HG02588 (cell line): ENCODE measurements at regions not wholly inside any gene's neighbourhood (a gene's known extent, or its start where the extent isn't known, plus 50 kb on each side); places are given as distances from the start of the nearest gene placed in this dataset.
"Not testable (repeated sequence)": the region's sequence is repeated elsewhere in the genome, so short reads cannot be mapped to it uniquely, and the experiment has no call there.

Experiments
- ATAC-seq: cut with Tn5 transposase; IDR thresholded peaks from one replicate; pipeline ENCODE4 v1.9.1; 2021; ENCODE audit warnings: mild to moderate bottlenecking, moderate library complexity; ENCODE audit not compliant: unreplicated experiment

DNA sequence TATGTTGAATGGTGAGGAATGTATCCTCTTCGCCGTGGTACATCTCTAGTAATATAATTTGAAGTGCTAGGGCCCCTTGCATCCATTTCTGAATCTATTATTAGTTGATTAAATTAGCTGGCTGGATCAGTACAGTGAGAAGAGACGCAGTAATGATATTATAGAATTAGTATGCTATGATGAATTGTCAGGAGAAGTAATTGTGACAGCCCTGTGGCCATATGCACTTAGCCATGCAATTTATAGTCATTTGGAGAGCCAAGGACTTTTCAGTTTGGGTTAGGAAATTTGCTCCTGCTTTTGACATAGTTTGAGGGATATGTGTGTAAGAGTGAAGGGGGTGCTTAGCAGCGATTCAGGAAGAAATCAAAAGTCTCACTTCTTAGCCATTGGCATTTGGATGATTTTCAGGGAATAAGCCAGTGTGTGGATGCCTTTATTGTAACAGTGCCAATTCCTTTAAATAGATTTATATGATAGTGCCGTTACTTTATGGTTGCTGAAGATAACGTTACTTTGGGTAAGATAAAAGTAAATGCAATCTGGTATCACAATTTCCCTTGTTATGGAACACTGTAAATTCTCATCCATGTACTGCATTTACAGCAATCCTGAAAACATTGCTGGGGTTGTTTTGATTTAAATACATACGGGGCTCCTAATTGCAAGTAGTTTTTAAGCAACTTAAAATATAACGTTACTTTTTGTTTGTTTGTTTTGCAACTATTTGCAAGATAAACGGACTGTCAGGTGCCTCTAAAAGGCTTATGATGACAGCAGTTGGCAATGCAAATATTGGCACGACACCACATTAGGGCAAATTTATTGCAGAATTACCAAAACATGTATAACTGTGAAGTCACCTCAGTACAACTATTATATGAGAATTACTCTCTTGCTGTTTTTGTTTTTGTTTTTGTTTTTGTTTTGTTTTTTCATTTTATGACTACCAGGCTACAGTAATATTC is 875.4 kb upstream of the WWC1 start:
- no peak for ATAC-seq

DNA sequence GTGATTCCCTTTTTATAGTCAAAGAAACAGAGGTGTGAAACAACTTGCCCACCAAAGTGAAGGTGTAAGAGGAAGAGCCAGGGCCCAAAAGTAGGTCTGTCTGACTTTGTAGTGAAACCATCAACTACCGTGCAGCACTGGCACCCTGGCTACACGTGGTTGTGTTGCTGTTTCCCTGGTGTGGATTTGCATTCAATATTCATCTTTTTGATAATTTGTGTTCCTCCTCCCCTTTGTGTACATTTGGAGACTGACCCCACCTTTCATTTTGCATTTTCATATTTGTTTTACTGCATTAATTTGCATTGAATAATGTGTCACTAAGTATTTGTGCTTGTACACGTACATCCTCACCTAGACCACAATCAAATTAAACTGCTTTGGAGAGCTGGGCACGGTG is 873.8 kb upstream of the WWC1 start:
- ATAC-seq: no peak

DNA sequence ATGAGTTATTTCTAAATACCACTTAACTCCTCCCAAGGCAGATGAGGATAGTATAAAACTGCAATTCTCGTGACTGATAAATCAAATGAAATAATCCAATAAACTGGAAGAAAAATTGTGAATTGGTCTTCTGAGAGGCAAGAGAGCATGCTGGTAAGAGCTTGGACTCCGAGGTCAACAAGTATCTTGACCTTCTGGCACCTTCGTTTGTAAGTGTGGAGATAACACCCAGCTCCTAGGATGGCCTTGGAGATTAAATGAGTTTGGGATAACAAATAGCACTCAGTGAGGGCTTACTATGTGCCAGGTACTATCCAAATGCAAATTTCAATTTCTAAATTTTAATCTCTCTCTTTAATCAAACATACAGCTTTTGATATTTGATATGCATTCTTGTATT is 866.3 kb upstream of the WWC1 start:
- ATAC-seq: no peak

DNA sequence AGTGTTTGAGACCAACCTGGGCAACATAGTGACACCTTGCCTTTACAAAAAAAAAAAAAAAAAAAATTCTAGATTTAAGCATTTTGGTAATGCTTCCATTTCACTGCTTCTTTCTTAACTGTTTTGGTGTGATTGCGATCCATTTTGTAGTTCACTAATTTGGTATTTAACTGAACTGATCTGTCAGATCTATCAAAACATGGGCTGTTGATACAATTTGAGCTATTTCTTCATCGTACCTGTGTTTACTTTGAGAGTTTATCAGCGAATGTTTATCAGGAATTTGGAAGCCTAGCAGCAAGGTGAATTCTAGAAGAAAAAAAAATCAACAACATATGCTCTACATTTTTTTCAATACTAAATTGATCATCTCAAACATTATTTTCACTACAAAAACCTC is 864.9 kb upstream of the WWC1 start:
- no peak for ATAC-seq

DNA sequence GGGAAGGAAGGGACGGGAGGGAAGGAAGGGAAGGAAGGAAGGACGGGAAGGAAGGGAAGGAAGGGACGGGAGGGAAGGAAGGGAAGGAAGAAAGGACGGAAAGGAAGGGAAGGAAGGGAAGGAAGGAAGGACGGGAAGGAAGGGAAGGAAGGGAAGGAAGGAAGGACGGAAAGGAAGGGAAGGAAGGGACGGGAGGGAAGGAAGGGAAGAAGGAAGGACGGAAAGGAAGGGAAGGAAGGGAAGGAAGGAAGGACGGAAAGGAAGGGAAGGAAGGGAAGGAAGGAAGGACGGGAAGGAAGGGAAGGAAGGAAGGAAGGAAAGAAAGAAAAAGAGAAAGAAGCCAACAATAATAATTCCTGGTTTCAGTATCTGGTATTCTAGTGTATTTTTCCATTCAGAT is 863.8 kb upstream of the WWC1 start:
- not testable (repeated sequence) for ATAC-seq

DNA sequence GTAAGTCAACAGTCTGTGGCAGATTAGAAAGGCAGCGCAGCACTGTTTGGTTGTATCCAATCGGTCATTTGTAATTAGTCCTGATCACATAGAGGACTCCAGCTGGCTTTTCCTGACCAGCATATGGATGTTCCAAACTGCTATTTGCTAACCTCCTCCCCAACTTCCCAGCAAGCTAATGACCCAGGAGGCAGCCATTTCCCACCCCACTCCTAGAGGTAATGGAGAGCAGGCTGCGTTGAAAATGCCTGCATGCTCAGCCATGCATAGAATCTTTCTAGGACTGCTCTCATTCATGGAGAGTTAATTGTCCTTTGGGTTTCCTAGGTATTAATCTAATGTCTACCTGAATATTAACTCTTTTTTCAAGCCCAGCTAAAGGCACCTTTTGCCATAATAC is 850.6 kb upstream of the WWC1 start:
- ATAC-seq: no peak

DNA sequence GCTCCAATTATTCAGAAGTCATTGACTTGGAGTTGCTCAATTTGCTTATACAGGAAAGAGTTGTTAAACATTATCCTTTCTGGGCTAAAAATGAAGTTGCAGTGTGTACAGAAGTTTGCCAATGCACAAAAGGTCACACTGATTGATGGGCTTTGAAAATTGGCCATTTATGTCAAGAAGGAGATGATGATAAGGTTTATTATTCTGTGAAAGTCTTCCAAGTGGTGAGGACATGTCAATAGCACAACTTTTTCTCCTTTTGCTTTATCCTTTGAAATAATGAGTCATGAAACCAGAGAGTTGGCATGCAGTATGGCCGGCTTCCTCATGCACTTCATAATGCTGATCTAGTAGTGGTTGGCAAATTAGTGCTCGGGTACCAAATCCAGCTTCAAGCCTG is 848.5 kb upstream of the WWC1 start:
- ATAC-seq: no peak

DNA sequence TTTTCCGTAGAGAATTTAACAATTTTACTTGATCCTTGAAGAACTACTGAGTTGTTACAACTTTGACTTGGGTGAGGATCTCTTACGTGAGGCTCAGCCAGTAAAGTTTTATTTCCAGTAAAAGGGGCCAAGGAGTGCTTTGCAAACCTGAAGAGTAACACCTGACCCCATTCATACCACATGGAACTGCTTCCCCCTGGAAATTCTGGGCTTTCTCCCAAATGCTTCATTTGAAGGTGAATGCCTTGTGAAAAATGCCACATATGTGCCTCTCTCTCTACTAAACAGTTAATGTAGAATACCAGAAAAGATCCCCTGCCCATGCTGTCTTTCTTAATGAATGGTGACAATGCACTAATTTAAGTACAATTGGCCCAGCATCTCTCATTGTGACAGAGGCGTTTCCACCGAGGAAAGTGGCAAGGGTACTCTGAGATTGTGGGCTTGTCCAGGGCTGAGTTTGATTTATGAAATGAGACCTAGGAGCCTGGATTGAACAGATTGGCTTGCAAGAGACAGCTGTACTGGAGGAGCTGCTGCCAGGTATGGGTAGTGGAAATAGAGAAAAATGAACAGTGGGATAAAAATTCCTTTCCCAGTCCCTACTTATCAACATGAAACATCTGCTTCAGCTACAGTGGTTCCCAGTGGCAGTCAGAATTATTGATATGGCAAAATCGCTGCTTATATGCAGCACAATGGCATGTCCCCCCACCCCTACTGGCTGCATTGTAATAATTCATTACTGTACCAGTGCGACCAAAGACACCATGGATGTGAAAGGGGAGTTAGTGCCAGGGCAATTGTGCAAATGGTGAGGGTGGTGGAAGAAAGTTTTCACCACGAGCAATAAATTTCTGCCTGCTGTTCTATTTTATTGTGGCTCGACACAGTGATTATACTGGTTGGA is 843.7 kb upstream of the WWC1 start:
- no peak for ATAC-seq

DNA sequence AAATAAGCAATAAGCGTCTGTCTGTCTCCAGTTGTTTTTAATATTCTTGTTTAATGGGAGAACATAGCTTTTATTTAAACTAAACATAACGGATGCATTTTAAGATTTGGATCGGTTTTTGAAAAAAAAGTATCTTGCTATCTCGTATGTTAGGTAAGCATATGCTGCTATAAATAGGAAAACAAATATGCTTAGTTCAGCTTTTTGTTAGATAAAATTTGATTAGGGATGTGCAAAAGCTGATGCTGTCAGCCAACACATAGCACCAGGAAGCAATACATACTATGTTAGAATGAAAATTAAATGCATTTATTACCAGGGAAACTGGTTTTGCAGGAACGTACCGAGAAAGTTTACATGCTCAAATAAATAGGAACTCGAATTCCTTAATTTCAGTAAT is 843.1 kb upstream of the WWC1 start:
- no peak for ATAC-seq

DNA sequence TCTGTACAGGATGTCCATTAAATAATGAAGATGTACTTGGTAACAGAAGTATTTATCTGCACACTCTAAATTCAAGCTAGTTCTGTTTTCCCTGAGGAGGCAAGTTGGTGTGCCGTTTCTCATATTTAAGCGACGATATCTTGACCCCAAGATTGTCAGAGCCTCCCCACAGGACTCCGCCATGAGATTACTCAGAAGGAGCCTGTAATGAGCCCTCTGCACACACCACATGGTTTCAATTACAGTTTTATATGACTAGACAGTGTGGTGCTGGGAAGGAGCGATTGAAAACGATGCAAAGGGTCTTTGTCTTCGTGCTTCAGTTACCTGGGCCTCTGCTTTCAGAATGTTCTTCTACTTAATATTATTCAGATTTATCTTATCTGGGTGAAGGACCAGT is 840.4 kb upstream of the WWC1 start:
- no peak for ATAC-seq

DNA sequence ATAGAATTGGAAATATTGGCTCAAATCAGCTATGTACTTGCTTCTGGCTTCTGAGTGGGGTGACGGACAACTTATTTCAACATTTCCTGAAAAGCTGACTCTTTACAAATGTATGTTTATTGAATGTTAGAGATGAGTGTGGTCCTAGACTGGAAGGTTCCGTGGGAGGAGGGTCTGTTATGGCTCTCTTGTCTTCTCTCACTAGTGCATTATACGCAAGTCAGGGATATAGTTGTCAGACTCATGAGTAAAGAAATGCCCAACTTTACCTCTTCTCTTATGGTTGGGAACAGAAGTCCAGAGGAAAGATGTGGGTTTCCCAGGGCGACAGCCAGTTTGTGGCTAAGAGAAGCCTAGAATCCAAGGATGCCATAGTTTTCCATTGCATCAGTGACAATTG is 839.3 kb upstream of the WWC1 start:
- no peak for ATAC-seq

DNA sequence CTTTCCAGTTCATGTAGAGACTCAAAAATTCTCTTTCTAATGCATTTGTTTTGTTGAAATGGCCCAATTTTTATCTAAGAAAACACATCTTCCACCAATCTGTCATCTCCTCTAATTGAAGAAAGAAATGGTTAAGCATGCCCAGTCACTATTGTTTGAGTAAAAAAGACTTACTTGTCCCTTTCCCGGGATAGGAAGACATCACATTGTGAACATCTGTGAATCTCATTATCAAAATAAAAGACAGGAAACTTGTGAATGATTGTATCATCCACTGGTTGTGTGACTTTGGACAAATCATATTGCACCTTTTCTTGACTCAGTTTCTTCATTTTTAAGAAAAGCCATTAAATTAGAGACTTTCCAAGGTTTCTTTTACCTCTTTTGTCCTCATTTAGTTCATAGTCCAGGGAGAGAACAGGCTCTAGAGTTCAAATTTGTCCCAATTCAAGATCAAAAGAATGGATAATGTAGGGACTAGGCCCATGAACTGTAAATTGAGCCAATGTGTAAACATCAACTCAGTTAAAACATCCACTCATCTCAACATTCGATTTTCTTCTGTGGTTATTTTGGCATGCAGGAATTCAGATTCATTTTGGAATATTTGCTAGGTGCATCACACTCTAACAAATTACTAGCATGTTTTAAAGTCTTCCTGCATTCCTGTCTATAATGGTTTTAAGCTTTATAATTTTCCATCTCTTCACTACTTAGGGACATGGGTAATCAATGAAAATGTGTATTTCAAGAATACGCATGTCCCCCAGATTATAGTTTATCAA is 838.0 kb upstream of the WWC1 start:
- ATAC-seq: no peak

DNA sequence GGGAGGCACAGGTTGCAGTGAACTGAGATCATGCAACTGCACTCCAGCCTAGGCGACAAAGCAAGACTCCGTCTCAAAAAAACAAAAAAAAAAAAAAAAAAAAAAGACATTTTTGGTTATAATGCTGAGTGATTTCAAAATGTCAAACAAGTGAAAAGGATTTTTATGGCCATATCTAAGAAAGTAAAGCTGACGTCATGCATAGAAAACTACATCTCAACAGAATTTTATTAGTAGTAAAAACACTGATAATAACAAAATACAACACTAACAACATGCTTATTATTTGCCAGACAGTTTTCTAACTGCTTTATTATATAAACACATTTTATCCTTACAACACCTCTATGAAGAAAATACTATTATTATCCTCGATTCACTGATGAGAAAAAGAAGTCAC is 833.0 kb upstream of the WWC1 start:
- no peak for ATAC-seq

DNA sequence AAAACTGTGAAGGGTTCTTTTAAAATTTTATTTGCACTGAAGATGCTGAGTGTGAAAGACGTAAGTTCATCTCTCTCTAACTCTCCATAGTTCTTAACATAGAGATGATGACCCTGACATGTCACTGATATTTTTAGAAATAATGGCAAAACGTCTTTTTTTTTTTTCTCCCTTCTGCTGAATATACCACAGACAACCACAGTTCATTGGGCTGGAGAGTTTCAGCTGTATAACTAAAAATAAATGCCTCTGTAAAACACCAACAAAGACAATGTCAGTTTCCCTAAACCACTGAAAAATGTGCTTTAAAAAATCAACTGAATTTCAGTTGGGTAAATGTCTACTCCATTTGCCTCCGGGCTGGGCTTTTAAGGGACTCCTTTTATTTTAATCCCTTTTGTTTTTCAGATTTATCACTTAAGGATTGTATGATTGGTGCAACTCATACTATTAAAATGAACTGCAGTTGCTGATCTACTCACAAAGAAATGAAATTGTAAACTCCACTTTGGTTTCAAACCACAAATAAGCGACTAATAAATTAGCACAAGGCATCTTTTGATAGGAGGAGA is 830.9 kb upstream of the WWC1 start:
- ATAC-seq: no peak

DNA sequence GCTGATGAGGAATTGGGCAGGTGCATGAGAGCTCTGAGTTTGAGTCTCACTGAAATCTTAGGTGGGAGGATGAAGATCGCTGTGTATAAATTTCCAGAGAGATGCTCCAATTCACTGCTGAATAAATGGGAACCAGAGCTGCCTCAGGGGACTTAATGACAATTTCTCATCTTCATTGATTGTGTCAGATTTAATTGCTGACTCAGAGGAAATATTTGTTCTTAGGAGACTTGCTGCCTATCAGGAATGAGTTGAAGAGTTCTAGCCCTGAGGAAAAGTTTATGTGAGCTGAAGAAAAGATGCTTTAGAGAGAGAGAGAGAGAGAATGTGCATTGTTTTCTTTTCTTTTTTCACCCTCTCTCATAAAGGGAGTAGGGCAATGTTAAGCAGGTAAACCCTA is 827.5 kb upstream of the WWC1 start:
- no peak for ATAC-seq

DNA sequence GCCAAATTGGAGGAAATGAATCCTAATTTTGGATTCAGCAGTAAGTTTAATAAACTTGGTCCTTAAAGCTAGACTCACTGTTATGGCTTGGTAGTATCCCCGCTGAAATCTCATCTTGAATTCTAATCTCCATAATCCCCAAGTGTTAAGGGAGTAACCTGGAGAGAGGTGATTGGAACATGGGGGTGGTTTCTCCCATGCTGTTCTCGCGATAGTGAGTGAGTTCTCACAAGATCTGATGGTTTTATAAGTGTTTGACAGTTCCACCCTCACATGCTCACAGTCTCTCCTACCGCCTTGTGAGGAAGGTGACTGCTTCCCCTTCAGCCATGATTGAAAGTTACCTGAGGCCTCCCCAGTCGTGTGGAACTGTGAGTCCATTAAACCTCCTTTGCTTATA is 824.5 kb upstream of the WWC1 start:
- ATAC-seq: no peak

DNA sequence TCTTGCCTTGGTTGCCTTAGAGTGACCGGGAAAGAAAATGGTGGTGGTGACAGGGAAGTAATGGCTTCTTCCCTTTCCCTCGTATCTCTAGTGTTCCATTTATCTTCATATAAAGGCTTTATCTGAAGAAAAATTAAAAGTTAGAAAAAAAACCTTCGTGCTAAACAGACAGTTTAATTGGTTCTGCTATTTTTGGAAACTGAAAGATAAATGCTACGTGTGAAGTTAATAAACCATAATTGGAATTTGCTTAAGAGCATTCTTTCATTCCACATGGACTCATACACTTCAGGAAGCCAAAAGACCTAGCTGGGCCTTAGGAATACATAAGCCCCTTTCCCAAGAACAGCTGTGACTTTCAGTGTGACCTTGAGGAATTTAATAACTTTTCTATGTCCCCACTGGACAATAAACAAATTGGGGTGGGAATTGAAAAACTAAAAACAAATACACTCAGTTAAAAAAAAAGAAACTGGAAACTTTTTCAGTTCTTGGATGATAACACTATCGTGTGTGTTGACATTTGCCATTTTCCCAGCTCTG is 818.8 kb upstream of the WWC1 start:
- no peak for ATAC-seq

DNA sequence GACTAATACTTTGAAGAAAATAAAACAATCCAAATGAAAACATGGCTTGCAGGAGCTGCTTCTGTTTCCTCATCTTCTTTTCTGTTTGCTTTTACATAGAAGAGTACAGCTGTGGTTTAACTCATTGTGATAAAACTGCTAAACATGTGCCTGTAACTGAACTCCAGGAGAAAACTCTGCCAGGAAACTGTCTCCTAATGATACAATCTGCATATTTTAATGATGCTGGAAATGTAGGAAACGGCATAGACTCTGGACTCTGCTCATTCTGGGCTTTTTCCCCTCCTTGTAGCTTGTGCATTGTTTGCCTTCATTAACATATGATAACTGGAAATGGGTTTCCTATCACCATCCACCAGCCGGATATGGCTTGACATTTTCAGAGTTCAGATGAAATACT is 813.3 kb upstream of the WWC1 start:
- no peak for ATAC-seq

DNA sequence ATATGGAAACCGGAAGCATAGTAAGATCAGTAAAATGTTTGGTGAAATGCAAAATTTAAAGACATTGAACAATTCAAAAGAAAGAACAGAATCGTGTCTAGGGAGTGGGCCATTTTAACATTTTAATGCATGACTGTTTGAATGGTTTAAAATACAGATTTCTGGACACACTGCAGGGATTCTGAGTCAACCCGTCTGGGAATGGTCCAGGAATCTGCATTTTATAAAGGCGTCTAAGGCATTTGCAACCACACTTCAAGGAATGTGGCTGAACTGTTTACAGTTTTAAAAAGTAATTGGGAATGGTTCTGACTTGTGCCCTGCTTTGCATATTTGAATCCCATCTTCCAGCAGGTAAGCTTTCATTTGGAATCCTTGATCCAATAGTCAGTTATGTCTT is 811.7 kb upstream of the WWC1 start:
- no peak for ATAC-seq

DNA sequence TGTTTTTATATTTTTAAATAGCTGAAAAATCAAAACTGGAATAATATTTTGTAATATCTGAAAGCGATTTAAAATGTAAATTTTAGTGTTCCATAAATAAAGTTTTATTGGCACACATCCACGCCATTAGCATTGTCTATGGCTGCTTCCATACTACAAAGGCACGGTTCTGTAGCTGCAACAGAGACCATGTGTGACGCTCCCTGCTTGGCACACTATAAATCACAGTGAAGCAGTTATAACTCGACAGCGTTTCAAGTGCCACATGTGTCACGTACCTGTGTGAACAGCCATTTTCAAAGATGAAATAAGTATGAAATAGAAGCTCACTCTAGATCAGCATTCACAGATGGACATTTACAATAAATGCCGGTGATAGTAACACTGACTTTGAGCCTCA is 810.1 kb upstream of the WWC1 start:
- ATAC-seq: no peak

DNA sequence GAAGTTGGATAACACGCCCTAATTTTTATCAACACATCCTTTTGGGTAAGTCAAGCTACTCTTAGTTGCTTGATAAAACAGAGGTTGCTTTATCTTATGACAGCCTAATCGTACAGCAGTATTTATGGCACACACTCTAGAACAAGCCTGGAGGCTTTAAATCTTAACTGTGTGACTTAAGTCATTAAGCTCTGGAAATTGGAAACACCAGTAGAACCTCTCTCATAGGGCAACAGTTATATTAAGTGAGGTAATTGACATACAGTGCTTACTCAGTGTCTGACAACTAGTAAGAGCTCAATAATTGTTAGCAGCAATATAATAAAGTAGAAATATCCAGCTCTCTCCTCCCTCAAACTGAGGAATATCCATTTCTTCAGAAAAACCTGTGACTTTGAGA is 808.9 kb upstream of the WWC1 start:
- ATAC-seq: no peak
